ENCODE measurements at regions not wholly inside any gene's neighbourhood (a gene's known extent, or its start where the extent isn't known, plus 50 kb on each side); places are given as distances from the start of the nearest gene placed in this dataset.

DNA sequence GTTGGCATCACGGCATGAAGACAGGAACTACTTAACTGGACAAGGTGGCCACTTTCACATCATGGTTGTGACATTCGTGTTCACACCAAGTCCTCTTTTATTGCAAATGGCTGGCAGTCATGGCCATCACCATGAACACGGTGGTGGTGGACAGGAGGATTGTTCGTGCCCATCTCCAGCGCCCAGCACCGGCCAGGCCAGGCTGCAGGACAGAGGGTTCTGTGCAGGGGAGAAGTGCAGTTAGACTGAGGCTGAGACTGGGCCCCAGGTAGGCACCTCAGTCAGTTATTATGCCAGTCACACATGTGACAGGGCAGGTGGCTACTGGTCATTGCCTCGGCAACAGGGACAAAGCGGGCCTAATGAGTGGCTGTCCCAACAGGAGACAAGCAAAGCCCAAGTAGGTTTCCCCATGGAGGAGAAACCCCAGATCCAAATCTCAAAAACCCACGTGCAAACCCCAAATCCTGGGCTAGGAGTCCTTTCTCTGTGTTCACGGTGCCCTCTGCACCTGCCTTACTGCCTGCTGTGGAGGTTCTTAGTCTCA lies 468.1 kb upstream of the MYT1L start:
- TF ChIP-seq EZH2 (IDR thresholded peaks at IDR 0.05; ENCODE audit: low read length, missing control alignments), result no peak
- TF ChIP-seq, protein P1, sequence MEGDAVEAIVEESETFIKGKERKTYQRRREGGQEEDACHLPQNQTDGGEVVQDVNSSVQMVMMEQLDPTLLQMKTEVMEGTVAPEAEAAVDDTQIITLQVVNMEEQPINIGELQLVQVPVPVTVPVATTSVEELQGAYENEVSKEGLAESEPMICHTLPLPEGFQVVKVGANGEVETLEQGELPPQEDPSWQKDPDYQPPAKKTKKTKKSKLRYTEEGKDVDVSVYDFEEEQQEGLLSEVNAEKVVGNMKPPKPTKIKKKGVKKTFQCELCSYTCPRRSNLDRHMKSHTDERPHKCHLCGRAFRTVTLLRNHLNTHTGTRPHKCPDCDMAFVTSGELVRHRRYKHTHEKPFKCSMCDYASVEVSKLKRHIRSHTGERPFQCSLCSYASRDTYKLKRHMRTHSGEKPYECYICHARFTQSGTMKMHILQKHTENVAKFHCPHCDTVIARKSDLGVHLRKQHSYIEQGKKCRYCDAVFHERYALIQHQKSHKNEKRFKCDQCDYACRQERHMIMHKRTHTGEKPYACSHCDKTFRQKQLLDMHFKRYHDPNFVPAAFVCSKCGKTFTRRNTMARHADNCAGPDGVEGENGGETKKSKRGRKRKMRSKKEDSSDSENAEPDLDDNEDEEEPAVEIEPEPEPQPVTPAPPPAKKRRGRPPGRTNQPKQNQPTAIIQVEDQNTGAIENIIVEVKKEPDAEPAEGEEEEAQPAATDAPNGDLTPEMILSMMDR (conservative IDR thresholded peaks at IDR 0.05 in 1 of 2, IDR thresholded peaks at IDR 0.05 in 1 of 2; ENCODE audit: low read depth in 1 of 2, low read length in 2 of 2), result no peak

Measured in fibroblast of lung (primary cell).